WI38 (cell line): ENCODE measurements at regions not wholly inside any gene's neighbourhood (a gene's known extent, or its start where the extent isn't known, plus 50 kb on each side); places are given as distances from the start of the nearest gene placed in this dataset.

ENCODE experiments used
- H3K4me3 ChIP-seq: 2 replicates; pipeline ENCODE4 v1.5.1; 2011; ENCODE audit warnings: low read depth, mild to moderate bottlenecking, control low read depth, low read length
- TF ChIP-seq, protein P1 (sequence below): IDR thresholded peaks from 2 replicates; pipeline ENCODE4 v1.5.1; 2012; ENCODE audit warnings: low read depth, mild to moderate bottlenecking, control low read depth, low read length

DNA sequence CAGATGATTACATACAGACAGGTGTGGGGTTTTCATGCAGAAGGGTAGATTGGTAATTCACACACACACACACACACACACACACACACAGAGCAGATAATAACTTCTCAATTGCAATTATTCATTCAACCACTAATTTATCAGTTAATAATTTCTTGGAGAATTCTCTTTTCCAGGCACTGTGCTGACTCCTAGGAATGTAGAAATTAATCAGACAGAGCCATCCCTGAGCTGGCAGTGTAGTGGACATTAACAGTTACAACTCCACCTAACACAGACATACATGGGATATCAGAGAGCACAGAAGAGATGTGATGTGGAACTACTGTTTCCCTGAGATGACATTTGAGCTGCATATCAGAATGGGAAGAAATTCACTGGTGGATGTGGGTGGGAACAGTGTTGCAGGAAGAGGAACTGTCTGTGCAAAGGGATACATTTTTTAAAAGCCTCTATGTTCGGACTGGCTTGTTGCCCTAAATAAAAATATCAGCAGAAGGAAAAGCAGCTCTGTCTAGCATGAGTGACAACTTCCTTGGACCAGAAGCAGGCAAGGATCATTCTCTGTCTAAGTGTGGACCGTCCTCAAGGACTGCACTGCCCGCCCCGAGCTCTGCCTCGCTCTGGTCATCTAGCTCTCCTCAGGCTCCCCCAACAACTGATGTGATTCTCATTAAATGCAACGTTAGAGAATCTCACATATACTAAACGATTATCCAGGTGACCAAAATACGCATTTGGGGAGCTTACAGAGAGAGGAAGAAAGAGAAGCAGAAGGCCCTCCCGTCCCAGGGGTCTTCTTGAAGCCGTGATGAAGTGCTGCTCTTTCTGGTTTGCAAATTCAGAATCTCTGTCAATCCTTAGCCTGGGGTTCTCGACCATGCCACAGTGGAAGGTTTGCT, 173.4 kb upstream of the TRIB2 start:
- no peak overlapping the region for H3K4me3 ChIP-seq
- TF ChIP-seq, protein P1, sequence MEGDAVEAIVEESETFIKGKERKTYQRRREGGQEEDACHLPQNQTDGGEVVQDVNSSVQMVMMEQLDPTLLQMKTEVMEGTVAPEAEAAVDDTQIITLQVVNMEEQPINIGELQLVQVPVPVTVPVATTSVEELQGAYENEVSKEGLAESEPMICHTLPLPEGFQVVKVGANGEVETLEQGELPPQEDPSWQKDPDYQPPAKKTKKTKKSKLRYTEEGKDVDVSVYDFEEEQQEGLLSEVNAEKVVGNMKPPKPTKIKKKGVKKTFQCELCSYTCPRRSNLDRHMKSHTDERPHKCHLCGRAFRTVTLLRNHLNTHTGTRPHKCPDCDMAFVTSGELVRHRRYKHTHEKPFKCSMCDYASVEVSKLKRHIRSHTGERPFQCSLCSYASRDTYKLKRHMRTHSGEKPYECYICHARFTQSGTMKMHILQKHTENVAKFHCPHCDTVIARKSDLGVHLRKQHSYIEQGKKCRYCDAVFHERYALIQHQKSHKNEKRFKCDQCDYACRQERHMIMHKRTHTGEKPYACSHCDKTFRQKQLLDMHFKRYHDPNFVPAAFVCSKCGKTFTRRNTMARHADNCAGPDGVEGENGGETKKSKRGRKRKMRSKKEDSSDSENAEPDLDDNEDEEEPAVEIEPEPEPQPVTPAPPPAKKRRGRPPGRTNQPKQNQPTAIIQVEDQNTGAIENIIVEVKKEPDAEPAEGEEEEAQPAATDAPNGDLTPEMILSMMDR, result no peak

DNA sequence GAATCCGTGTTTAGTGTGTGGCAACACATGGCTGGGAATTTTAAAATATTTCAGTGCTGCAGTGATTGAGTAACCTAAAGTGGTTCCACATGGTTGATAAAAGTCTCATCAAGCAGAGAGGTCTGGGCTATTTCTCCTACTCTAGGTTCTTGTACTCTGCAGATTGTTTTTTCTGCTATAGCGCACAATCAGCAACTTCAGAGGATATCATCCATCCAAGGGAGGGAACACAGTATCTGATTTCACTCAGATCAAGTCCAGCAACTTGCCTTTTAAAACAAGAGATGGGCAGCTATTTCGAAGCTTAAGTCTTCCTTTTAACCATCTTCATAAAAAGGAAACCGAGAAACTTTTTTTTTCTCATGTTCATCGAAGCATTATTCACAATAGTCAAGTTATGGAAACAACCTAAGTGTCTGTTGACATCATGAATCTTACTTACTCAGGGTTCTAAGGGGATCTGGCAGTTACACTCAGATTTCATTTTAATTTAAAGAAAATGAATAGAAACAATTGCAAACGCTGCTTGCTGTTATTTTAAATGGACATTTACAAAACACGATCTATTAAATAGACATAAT, 172.7 kb upstream of the TRIB2 start:
- no peak overlapping the region for H3K4me3 ChIP-seq
- TF ChIP-seq, protein P1, result no peak

DNA sequence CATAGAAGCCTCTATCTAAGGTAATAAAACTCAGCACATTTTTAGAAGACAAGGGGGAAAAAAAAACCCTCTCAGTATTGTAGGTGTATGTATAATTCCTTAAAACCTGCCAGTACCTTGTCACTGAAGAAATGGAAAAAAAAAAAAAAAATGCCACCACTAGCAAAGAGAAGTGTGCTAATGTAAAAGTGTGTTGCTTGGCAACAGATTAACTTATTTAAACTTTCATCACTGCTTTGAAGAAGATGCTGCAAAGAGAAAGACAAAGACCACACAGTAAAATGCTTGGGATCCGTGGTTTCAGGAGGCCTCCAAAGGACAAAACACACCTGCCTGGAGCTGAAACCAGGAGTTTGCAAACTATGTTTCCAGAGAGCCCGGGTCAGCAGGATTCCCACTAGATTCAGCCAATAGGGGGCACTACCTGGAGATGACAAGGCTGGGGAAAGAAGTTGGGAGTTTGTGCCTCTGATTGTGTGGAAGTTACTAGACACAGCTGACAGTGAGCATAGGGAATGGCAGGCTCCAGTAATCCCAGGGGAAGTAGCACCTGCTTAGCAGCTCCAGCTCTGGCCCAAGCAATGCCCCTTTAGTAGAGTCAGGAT, 169.1 kb upstream of the TRIB2 start:
- no peak overlapping the region for H3K4me3 ChIP-seq
- TF ChIP-seq, protein P1, result no peak

DNA sequence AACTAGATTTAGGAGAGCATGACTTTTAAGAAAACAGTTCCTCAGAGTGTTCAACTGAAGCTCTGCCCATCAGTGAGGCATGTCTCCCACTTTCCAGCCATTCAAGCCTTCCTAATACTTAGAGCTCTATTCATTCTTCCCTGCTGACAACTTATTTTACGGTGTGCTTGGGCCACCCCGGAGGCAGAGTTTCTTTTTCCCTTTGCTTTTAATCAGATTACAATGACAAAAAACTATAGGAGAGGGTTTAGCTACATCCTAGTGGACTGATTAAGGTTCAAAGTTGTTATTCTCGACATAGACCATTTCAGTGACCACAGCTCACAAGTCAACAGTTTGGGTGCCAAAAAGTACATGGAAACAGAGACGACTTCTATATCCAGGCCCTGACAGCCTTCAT, 167.8 kb upstream of the TRIB2 start:
- TF ChIP-seq, protein P1, result no peak
- no peak overlapping the region for H3K4me3 ChIP-seq

DNA sequence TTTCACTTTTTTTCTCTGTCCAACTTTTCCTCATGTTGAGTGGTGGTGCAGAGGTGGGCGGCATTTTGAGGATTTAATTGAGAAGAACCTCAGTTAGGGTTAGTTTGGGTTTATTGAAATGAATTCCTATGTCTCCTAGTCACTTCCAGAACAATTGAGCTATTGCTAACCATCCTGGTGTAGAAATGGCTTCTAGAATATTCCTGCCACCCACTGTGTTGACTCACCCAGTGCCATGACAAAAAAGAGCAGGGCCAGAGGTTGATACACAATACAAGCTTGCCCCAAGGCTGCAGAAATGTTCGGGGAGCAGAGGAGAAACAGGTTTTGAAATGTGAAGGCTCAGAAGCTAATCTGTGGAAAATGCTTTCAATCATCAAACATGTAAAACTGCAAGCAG, 167.1 kb upstream of the TRIB2 start:
- TF ChIP-seq, protein P1, result no peak
- H3K4me3 ChIP-seq, result no peak overlapping the region

DNA sequence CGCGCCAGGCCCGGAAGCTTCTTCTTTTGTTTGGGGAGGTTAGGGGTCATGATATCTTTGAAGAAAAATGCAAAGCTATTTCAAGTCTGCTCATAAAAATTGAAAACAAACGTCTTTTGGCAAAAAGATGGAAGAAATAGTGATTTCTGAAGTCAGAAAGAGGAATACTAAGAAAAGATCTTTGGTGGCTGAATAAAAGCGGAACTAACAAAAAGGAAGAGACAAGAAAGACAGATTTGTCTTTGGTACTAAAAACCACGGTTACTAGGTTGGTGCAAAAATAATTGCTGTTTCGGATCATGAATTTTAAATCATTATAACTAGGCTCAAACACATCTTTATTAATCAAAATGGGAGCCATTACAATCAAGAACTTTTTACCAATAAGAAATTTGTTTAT, 164.6 kb upstream of the TRIB2 start:
- TF ChIP-seq, protein P1, result no peak
- no peak overlapping the region for H3K4me3 ChIP-seq
